ENCODE measurements at regions not wholly inside any gene's neighbourhood (a gene's known extent, or its start where the extent isn't known, plus 50 kb on each side); places are given as distances from the start of the nearest gene placed in this dataset.

DNA sequence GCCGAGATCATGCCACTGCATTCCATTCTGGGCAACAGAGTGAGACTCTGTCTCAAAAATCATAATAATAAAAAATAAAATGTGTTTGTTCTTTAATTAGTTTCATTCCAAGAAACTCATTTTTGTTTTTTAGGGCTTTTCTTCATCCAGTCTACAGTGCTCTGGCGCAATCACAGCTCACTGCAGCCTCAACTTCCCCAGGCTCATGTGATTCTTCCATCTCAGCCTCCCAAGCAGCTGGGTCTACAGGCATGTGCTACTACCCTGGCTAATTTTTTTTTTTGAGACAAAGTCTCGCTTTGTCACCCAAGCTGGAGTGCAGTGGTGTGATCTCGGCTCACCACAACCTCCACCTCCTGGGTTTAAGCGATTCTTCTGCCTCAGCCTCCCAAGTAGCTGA, 143.6 kb upstream of the JARID2 start:
- intact Hi-C loops (cut with DNase I): no loop called here
- WGBS, 3 donors: 96 to 99% (median 98%) methylated on average over 5 of the region's 5 CpGs
- no peak for DNase-seq
- no peak overlapping the region for H3K27ac ChIP-seq
- no peak for ATAC-seq
- H3K4me3 ChIP-seq: no peak overlapping the region
- no peaks in the 10 kb centered on the region for H3K27me3 ChIP-seq (ENCODE audit: insufficient read depth in 3 of 3, low read length in 2 of 3)
- H3K9me3 ChIP-seq: peaks cover 5% of the 10 kb centered on the region
- H3K36me3 ChIP-seq (ENCODE audit: insufficient read depth in 1 of 2, low read depth in 1 of 2): no peaks in the 10 kb centered on the region
- TF ChIP-seq, protein P1, sequence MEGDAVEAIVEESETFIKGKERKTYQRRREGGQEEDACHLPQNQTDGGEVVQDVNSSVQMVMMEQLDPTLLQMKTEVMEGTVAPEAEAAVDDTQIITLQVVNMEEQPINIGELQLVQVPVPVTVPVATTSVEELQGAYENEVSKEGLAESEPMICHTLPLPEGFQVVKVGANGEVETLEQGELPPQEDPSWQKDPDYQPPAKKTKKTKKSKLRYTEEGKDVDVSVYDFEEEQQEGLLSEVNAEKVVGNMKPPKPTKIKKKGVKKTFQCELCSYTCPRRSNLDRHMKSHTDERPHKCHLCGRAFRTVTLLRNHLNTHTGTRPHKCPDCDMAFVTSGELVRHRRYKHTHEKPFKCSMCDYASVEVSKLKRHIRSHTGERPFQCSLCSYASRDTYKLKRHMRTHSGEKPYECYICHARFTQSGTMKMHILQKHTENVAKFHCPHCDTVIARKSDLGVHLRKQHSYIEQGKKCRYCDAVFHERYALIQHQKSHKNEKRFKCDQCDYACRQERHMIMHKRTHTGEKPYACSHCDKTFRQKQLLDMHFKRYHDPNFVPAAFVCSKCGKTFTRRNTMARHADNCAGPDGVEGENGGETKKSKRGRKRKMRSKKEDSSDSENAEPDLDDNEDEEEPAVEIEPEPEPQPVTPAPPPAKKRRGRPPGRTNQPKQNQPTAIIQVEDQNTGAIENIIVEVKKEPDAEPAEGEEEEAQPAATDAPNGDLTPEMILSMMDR (IDR thresholded peaks at IDR 0.05): no peak
- no peaks in the 10 kb centered on the region for H3K4me1 ChIP-seq

DNA sequence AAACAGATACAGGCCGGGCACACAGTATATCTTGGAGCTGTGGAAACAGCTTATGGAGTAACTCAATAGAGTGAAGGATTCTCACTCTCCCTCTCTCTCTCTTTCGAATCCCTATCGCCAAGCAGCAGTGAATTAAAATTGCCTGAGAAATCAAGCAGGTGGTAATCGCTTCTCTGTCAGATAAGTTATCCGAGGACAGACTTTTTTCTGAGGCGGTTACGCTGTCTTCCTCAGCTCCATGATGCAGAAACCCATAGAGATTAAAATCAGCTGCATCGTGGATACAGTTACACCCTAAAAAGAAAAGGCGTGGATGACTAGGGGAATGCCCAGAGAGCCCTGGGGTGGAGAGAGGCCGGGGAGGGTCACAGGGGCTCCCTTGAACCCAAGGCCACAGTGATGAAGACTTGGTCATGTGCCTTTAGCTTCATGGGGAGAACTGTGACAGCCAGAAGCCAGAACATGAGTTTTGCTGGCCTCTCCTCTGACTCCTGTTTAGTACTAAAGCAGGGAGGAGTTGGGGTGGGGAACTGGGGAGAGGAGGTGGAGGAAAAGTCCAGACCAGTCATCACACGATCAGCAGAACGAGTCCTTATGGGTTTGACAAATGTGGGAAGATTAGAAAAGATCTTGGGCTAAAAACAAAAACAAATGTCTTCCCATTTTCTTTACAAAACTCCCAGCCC, 138.8 kb upstream of the JARID2 start:
- TF ChIP-seq, protein P1 (IDR thresholded peaks at IDR 0.05): no peak
- Histone ChIP-seq H3K9me3 (peaks cover 5% of the 10 kb centered on the region), H3K4me3 (no peak overlapping the region), H3K36me3 (ENCODE audit: insufficient read depth in 1 of 2, low read depth in 1 of 2) (no peaks in the 10 kb centered on the region), H3K27ac (no peak overlapping the region), H3K4me1 (no peaks in the 10 kb centered on the region), H3K27me3 (ENCODE audit: insufficient read depth in 3 of 3, low read length in 2 of 3) (no peaks in the 10 kb centered on the region)
- ATAC-seq (no peak), DNase-seq (no peak)
- intact Hi-C loops (cut with DNase I): no loop called here
- WGBS, 3 donors: 70 to 79% (median 74%) methylated on average over 12 of the region's 12 CpGs

DNA sequence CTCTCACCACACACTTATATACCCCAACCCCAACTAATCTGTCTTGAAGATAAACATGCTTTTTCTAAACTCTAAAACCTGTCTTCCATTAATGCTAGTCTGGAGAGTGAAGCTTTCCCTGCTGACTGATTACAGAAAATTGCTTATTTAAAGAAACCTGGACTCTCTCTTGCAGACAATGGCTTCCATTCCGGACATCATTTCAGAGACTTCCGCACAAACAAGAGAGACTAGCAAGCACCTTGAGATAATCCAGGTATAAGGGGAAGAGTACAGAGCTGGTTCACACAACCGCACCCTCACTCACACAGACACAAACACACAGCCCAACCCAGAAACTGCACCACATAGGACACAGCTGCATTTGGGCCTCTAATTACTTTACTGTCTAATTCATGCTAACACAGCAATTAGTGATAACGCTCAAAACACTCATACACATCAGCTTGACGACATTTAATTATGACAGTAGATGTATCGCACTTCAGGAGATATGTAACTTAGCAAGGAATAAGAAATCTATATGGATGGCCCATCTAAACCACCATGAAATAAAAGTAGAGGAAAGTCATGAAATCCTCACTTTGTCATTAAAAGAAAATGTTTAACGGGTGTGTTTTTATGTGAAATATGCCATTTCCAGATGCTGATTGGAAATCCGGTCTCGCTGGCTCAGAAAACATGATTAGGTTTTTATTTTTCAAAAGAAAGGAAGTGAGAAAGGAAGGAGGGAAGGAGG, 138.1 kb upstream of the JARID2 start:
- H3K4me3 ChIP-seq: no peak overlapping the region
- H3K4me1 ChIP-seq: no peaks in the 10 kb centered on the region
- intact Hi-C loops (cut with DNase I): no loop called here
- ATAC-seq (no peak), DNase-seq (no peak)
- H3K27ac ChIP-seq: no peak overlapping the region
- peaks cover 5% of the 10 kb centered on the region for H3K9me3 ChIP-seq
- H3K27me3 ChIP-seq (ENCODE audit: insufficient read depth in 3 of 3, low read length in 2 of 3): no peaks in the 10 kb centered on the region
- no peaks in the 10 kb centered on the region for H3K36me3 ChIP-seq (ENCODE audit: insufficient read depth in 1 of 2, low read depth in 1 of 2)
- 85 to 91% (median 85%) methylated on average over 9 of the region's 9 CpGs for WGBS, 3 donors
- TF ChIP-seq, protein P1 (IDR thresholded peaks at IDR 0.05): no peak

GRCh38 chr6:15108383-15108715, 137.5 kb upstream of the JARID2 start:
- no peaks in the 10 kb centered on the region for H3K27me3 ChIP-seq (ENCODE audit: insufficient read depth in 3 of 3, low read length in 2 of 3)
- ATAC-seq (no peak), DNase-seq (no peak)
- no peak overlapping the region for H3K4me3 ChIP-seq
- H3K36me3 ChIP-seq (ENCODE audit: insufficient read depth in 1 of 2, low read depth in 1 of 2): no peaks in the 10 kb centered on the region
- H3K9me3 ChIP-seq: peaks cover 5% of the 10 kb centered on the region
- no peak overlapping the region for H3K27ac ChIP-seq
- intact Hi-C loops (cut with DNase I): no loop called here
- H3K4me1 ChIP-seq: no peaks in the 10 kb centered on the region
- TF ChIP-seq, protein P1 (IDR thresholded peaks at IDR 0.05): no peak
- 74 to 93% (median 77%) methylated on average over 2 of the region's 2 CpGs for WGBS, 3 donors
